MM.1S (cell line): ENCODE measurements at regions not wholly inside any gene's neighbourhood (a gene's known extent, or its start where the extent isn't known, plus 50 kb on each side); places are given as distances from the start of the nearest gene placed in this dataset.

ENCODE experiments used
- DNase-seq: peaks from one replicate; pipeline ENCODE4 v3.0.0-alpha.2; 2015
- H2AFZ ChIP-seq: fragments of 300-600 bp; sonication (generic); 2 replicates; pipeline ENCODE4 v1.6.0; 2016; ENCODE audit warnings: antibody characterized with exemption, low read length
- H3F3A ChIP-seq: fragments of 300-600 bp; sonication (generic); 2 replicates; pipeline ENCODE4 v1.6.1; 2016; ENCODE audit warnings: mild to moderate bottlenecking, antibody characterized with exemption, low read length, moderate library complexity, mixed read lengths; ENCODE audit not compliant: insufficient read depth
- H3K27ac ChIP-seq: fragments of 300-600 bp; sonication (generic); 2 replicates; pipeline ENCODE4 v1.5.1; 2016; ENCODE audit warnings: mild to moderate bottlenecking, low read length
- H3K27me3 ChIP-seq: fragments of 300-600 bp; sonication (generic); replicated peaks from 2 replicates; pipeline ENCODE4 v1.6.0; 2016; ENCODE audit warnings: low read length; ENCODE audit not compliant: insufficient read depth
- H3K36me3 ChIP-seq: fragments of 300-600 bp; sonication (generic); replicated peaks from 2 replicates; pipeline ENCODE4 v1.6.1; 2016; ENCODE audit warnings: mild to moderate bottlenecking, low read length, mixed read lengths; ENCODE audit not compliant: insufficient read depth
- H3K4me1 ChIP-seq: fragments of 300-600 bp; sonication (generic); 2 replicates; pipeline ENCODE4 v1.6.1; 2016; ENCODE audit warnings: low read length, mixed read lengths
- H3K4me2 ChIP-seq: fragments of 300-600 bp; sonication (generic); 2 replicates; pipeline ENCODE4 v1.6.0; 2016; ENCODE audit warnings: low read depth, low read length
- H3K4me3 ChIP-seq: fragments of 300-600 bp; sonication (generic); 2 replicates; pipeline ENCODE4 v1.5.1; 2016; ENCODE audit warnings: low read length, mixed read lengths
- H3K79me2 ChIP-seq: fragments of 300-600 bp; sonication (generic); 2 replicates; pipeline ENCODE4 v1.6.1; 2016; ENCODE audit warnings: mixed run types, low read length, mixed read lengths
- H3K9ac ChIP-seq: fragments of 300-600 bp; sonication (generic); 2 replicates; pipeline ENCODE4 v1.6.1; 2016; ENCODE audit warnings: low read length, mixed read lengths
- H3K9me2 ChIP-seq: fragments of 300-600 bp; sonication (generic); replicated peaks from 2 replicates; pipeline ENCODE4 v1.6.1; 2016; ENCODE audit warnings: mild to moderate bottlenecking, low read length, mixed read lengths; ENCODE audit not compliant: insufficient read depth
- H3K9me3 ChIP-seq: fragments of 300-600 bp; sonication (generic); replicated peaks from 2 replicates; pipeline ENCODE4 v1.6.1; 2016; ENCODE audit warnings: mild to moderate bottlenecking, low read length, mixed read lengths; ENCODE audit not compliant: insufficient read depth
- H4K20me1 ChIP-seq: fragments of 300-600 bp; sonication (generic); 2 replicates; pipeline ENCODE4 v1.6.1; 2016; ENCODE audit warnings: mild to moderate bottlenecking, low read length, moderate library complexity, mixed read lengths; ENCODE audit not compliant: insufficient read depth
- CTCF ChIP-seq: fragments of 300-600 bp; sonication (generic); IDR thresholded peaks from 2 replicates; pipeline ENCODE4 v1.5.1; 2016; ENCODE audit warnings: antibody characterized with exemption, low read length, mixed read lengths
- EZH2 ChIP-seq: fragments of 300-600 bp; sonication (generic); optimal IDR thresholded peaks from 2 replicates; pipeline ENCODE3; 2017; ENCODE audit warnings: low read depth, mild to moderate bottlenecking, antibody characterized with exemption, low read length, mixed read lengths
- EZH2phosphoT487 ChIP-seq: fragments of 300-600 bp; sonication (generic); IDR thresholded peaks from 2 replicates; pipeline ENCODE4 v1.6.1; 2018; ENCODE audit warnings: antibody characterized with exemption, low read length

DNA sequence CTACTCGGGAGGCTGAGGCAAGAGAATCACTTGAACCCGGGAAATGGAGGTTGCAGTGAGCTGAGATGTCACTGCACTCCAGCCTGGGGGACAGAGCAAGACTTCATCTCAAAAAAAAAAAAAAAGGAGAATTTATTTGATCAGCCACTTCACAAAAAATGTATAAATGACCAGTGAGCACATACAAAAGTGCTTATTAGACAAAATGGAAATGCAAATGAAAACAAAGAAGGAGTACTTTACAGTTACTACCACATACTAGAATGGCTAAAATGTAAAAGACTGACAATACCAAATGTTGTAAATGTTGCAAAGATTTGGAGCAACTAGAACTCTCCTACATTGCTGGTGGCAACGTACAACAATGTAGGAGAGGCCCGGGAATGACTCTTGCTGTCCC is 241.8 kb upstream of the SOX9 start:
- Histone ChIP-seq H3K4me1 (no peaks in the 10 kb centered on the region), H3K9me2 (no peaks in the 10 kb centered on the region), H3K9ac (no peak overlapping the region), H3F3A (no peaks in the 10 kb centered on the region), H3K4me3 (no peak overlapping the region), H3K79me2 (no peaks in the 10 kb centered on the region), H3K27ac (no peak overlapping the region), H3K27me3 (no peaks in the 10 kb centered on the region), H3K9me3 (no peaks in the 10 kb centered on the region), H3K4me2 (no peak overlapping the region), H4K20me1 (no peaks in the 10 kb centered on the region), H3K36me3 (no peaks in the 10 kb centered on the region), H2AFZ (no peak overlapping the region)
- TF ChIP-seq EZH2phosphoT487 (no peak), EZH2 (no peak), CTCF (no peak)
- DNase-seq = no peak

GRCh38 chr17:71881041-71881440 is 239.8 kb upstream of the SOX9 start:
- Histone ChIP-seq H3F3A (no peaks in the 10 kb centered on the region), H3K4me2 (no peak overlapping the region), H4K20me1 (no peaks in the 10 kb centered on the region), H3K79me2 (no peaks in the 10 kb centered on the region), H3K4me3 (no peak overlapping the region), H3K27ac (no peak overlapping the region), H3K27me3 (no peaks in the 10 kb centered on the region), H3K9me3 (no peaks in the 10 kb centered on the region), H3K4me1 (no peaks in the 10 kb centered on the region), H2AFZ (no peak overlapping the region), H3K9ac (no peak overlapping the region), H3K36me3 (no peaks in the 10 kb centered on the region), H3K9me2 (no peaks in the 10 kb centered on the region)
- TF ChIP-seq EZH2 = no peak
- TF ChIP-seq EZH2phosphoT487 = no peak
- TF ChIP-seq CTCF = no peak
- no peak for DNase-seq

GRCh38 chr17:71881581-71881980 is 239.2 kb upstream of the SOX9 start:
- TF ChIP-seq EZH2 (no peak), CTCF (no peak), EZH2phosphoT487 (no peak)
- Histone ChIP-seq H3K27me3 (no peaks in the 10 kb centered on the region), H3K9me2 (no peaks in the 10 kb centered on the region), H3K36me3 (no peaks in the 10 kb centered on the region), H3K79me2 (no peaks in the 10 kb centered on the region), H3K27ac (no peak overlapping the region), H3K4me3 (no peak overlapping the region), H4K20me1 (no peaks in the 10 kb centered on the region), H3K9ac (no peak overlapping the region), H3F3A (no peaks in the 10 kb centered on the region), H3K4me2 (no peak overlapping the region), H3K4me1 (no peaks in the 10 kb centered on the region), H3K9me3 (no peaks in the 10 kb centered on the region), H2AFZ (no peak overlapping the region)
- no peak for DNase-seq
